Epithelial cell of prostate (primary cell): ENCODE measurements at regions not wholly inside any gene's neighbourhood (a gene's known extent, or its start where the extent isn't known, plus 50 kb on each side); places are given as distances from the start of the nearest gene placed in this dataset.

Experiments used
- DNase-seq: peaks from one replicate; pipeline ENCODE4 v3.0.0-alpha.2; 2011; ENCODE audit warnings: low read depth, low spot score
- H3K27ac ChIP-seq: fragments of 450-650 bp; 2 replicates; pipeline ENCODE4 v1.5.1; 2017; ENCODE audit warnings: mild to moderate bottlenecking

GRCh38 chr11:91788764-91789163, 435.9 kb upstream of the FAT3 start:
- H3K27ac ChIP-seq: no peak overlapping the region
- no peak for DNase-seq

GRCh38 chr11:91786097-91786496, 438.5 kb upstream of the FAT3 start:
- DNase-seq: no peak
- no peak overlapping the region for H3K27ac ChIP-seq

GRCh38 chr11:91783173-91783572, 441.4 kb upstream of the FAT3 start:
- H3K27ac ChIP-seq: no peak overlapping the region
- DNase-seq: no peak

GRCh38 chr11:91778758-91779157, 445.9 kb upstream of the FAT3 start:
- no peak overlapping the region for H3K27ac ChIP-seq
- no peak for DNase-seq

- DNase-seq: no peak
- no peak overlapping the region for H3K27ac ChIP-seq
Measured at GRCh38 chr11:91776655-91777054, 448.0 kb upstream of the FAT3 start.

GRCh38 chr11:91773090-91773489, 451.5 kb upstream of the FAT3 start:
- H3K27ac ChIP-seq: no peak overlapping the region
- DNase-seq: no peak

- DNase-seq: no peak
- no peak overlapping the region for H3K27ac ChIP-seq
Measured at GRCh38 chr11:91771961-91772360, 452.7 kb upstream of the FAT3 start.

- no peak for DNase-seq
- H3K27ac ChIP-seq: no peak overlapping the region
Measured at GRCh38 chr11:91768783-91769182, 455.8 kb upstream of the FAT3 start.

- no peak for DNase-seq
- H3K27ac ChIP-seq: no peak overlapping the region
Measured at GRCh38 chr11:91763331-91763730, 461.3 kb upstream of the FAT3 start.

- DNase-seq: no peak
- H3K27ac ChIP-seq: no peak overlapping the region
Measured at GRCh38 chr11:91761406-91762025, 463.1 kb upstream of the FAT3 start.

- H3K27ac ChIP-seq: no peak overlapping the region
- DNase-seq: no peak
Measured at GRCh38 chr11:91756829-91757480, 467.7 kb upstream of the FAT3 start.

GRCh38 chr11:91755951-91756707, 468.5 kb upstream of the FAT3 start:
- H3K27ac ChIP-seq: no peak overlapping the region
- no peak for DNase-seq

GRCh38 chr11:91755526-91755925, 469.1 kb upstream of the FAT3 start:
- DNase-seq: no peak
- H3K27ac ChIP-seq: no peak overlapping the region

GRCh38 chr11:91749251-91749650, 475.4 kb upstream of the FAT3 start:
- DNase-seq: peak; percentile 46
- peak overlapping the region; percentile 15 for H3K27ac ChIP-seq

- DNase-seq: no peak
- no peak overlapping the region for H3K27ac ChIP-seq
Measured at GRCh38 chr11:91742155-91742554, 482.5 kb upstream of the FAT3 start.

- H3K27ac ChIP-seq: no peak overlapping the region
- DNase-seq: no peak
Measured at GRCh38 chr11:91731051-91731450, 493.6 kb upstream of the FAT3 start.

GRCh38 chr11:91730620-91731019, 494.0 kb upstream of the FAT3 start:
- no peak overlapping the region for H3K27ac ChIP-seq
- no peak for DNase-seq

GRCh38 chr11:91730057-91730456, 494.6 kb upstream of the FAT3 start:
- DNase-seq: no peak
- H3K27ac ChIP-seq: no peak overlapping the region

- DNase-seq: no peak
- H3K27ac ChIP-seq: no peak overlapping the region
Measured at GRCh38 chr11:91717169-91717568, 507.4 kb upstream of the FAT3 start.

GRCh38 chr11:91707652-91708482, 516.8 kb upstream of the FAT3 start:
- no peak overlapping the region for H3K27ac ChIP-seq
- no peak for DNase-seq

GRCh38 chr11:91703042-91703441, 521.6 kb upstream of the FAT3 start:
- no peak overlapping the region for H3K27ac ChIP-seq
- no peak for DNase-seq
